Activated CD4-positive, alpha-beta memory T cell treated with anti-CD3 and anti-CD28 coated beads for 36 hours (primary cell): ENCODE measurements at regions not wholly inside any gene's neighbourhood (a gene's known extent, or its start where the extent isn't known, plus 50 kb on each side); places are given as distances from the start of the nearest gene placed in this dataset.
A peak's percentile ranks its signal among the peaks of the same experiment; 100 is the strongest.

Source experiments
- CTCF ChIA-PET: fragments of 350-600 bp; sonication (Branson Sonifier 250); formaldehyde crosslinking; loops from one replicate; lab custom pipeline; 2021; ENCODE audit warnings: antibody characterized with exemption, inconsistent platforms; lab: Charles Lee
- POLR2A ChIA-PET: fragments of 350-600 bp; sonication (Branson Sonifier 250); formaldehyde crosslinking; loops from one replicate; lab custom pipeline; 2021; ENCODE audit warnings: antibody characterized with exemption; lab: Charles Lee
- DNase-seq: peaks from one replicate; pipeline ENCODE4 v3.0.0-alpha.2; 2020
- H3K27ac Mint-ChIP-seq: one replicate; pipeline ENCODE4 v1.8.0; 2021; ENCODE audit warnings: mixed read lengths
- H3K27me3 Mint-ChIP-seq: one replicate; pipeline ENCODE4 v1.8.0; 2021; ENCODE audit warnings: mixed read lengths
- H3K36me3 Mint-ChIP-seq: one replicate; pipeline ENCODE4 v1.8.0; 2021; ENCODE audit warnings: mixed read lengths
- H3K4me1 Mint-ChIP-seq: one replicate; pipeline ENCODE4 v1.8.0; 2021; ENCODE audit warnings: low read depth, mixed read lengths
- H3K4me3 Mint-ChIP-seq: one replicate; pipeline ENCODE4 v1.8.0; 2021; ENCODE audit warnings: mild to moderate bottlenecking, mixed read lengths
- H3K9me3 Mint-ChIP-seq: one replicate; pipeline ENCODE4 v1.8.0; 2021; ENCODE audit warnings: mixed read lengths
- intact Hi-C: fragments of 100-400 bp; cut with micrococcal nuclease; formaldehyde crosslinking; loops from one replicate; pipeline ENCODE4 v1.15.1; 2023

GRCh38 chrX:10095246-10095645, 61.5 kb upstream of the CLCN4 start:
- ChIA-PET CTCF (interaction anchor here (1.1 to 5.3 kb wide), 5 partner anchors 11 to 96 kb away, joined by 3 to 40 read pairs (median 6); no protein-coding TSS in a partner anchor), POLR2A (interaction anchor here (0.6 to 2.1 kb wide), 4 partner anchors 10 to 153 kb away, joined by 3 to 9 read pairs (median 4); no protein-coding TSS in a partner anchor)
- Mint-ChIP-seq H3K4me3 (no peak overlapping the region), H3K9me3 (no peaks in the 10 kb centered on the region), H3K36me3 (peaks cover 7% of the 10 kb centered on the region), H3K27me3 (no peaks in the 10 kb centered on the region), H3K27ac (peak overlapping the region; percentile 56), H3K4me1 (peaks cover 41% of the 10 kb centered on the region)
- DNase-seq, result no peak
- intact Hi-C loops, result loop anchor here (5.0 to 10.0 kb wide), 7 partner anchors 83 to 1670 kb away; partner anchors contain the start of gene HCCS

GRCh38 chrX:10095698-10096432, 60.9 kb upstream of the CLCN4 start:
- H3K27ac Mint-ChIP-seq, result peak overlapping the region; percentile 56
- H3K27me3 Mint-ChIP-seq, result no peaks in the 10 kb centered on the region
- POLR2A ChIA-PET, result interaction anchor here (0.6 to 2.1 kb wide), 4 partner anchors 10 to 154 kb away, joined by 3 to 9 read pairs (median 4); no protein-coding TSS in a partner anchor
- DNase-seq, result peak; percentile 41
- CTCF ChIA-PET, result interaction anchor here (1.1 to 5.3 kb wide), 5 partner anchors 12 to 96 kb away, joined by 3 to 40 read pairs (median 6); no protein-coding TSS in a partner anchor
- H3K4me3 Mint-ChIP-seq, result peak overlapping the region; percentile 20
- no peaks in the 10 kb centered on the region for H3K9me3 Mint-ChIP-seq
- intact Hi-C loops, result loop anchor here (5.0 to 10.0 kb wide), 7 partner anchors 84 to 1669 kb away; partner anchors contain the start of gene HCCS
- peaks cover 46% of the 10 kb centered on the region for H3K4me1 Mint-ChIP-seq
- peaks cover 7% of the 10 kb centered on the region for H3K36me3 Mint-ChIP-seq

- Mint-ChIP-seq H3K4me3 (peak overlapping the region; percentile 69), H3K27me3 (no peaks in the 10 kb centered on the region), H3K4me1 (peaks cover 46% of the 10 kb centered on the region), H3K9me3 (no peaks in the 10 kb centered on the region), H3K36me3 (peaks cover 2% of the 10 kb centered on the region), H3K27ac (peak overlapping the region; percentile 90)
- peak; percentile 78 for DNase-seq
- POLR2A ChIA-PET, result interaction anchor here (1.0 to 2.3 kb wide), 2 partner anchors 13 to 95 kb away, joined by 3 to 14 read pairs; no protein-coding TSS in a partner anchor
- CTCF ChIA-PET, result interaction anchor here (0.7 to 5.3 kb wide), 6 partner anchors 21 to 111 kb away, joined by 3 to 40 read pairs (median 5); no protein-coding TSS in a partner anchor
- intact Hi-C loops, result loop anchor here (1.0 to 10.0 kb wide), 11 partner anchors 9 to 1667 kb away; partner anchors contain the start of gene HCCS
These were observed 58.5 kb upstream of the CLCN4 start for GRCh38 chrX:10098270-10098713.

DNA sequence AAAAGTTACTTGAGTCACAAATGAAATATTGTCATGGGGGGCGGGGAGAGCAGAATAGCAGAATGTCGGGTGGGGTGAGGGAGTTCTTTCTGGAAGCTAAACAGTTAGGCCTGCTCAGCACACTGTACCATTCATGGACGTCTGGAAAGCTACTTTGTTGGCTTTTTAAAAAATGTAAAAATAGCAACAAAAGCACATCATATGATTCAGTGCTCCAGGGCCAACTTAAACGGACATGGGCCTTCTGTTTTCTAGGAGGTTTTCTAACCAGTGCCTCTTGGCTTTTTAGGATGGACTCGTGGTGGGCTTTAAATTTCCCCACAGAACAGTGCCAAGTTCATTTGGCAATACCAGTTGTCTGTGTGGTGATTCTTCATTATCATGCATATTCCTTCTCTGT, 57.4 kb upstream of the CLCN4 start:
- H3K36me3 Mint-ChIP-seq, result no peaks in the 10 kb centered on the region
- POLR2A ChIA-PET, result interaction anchor here (2.3 kb wide), 1 partner anchor 12 kb away, joined by 14 read pairs; no protein-coding TSS in a partner anchor

GRCh38 chrX:10101269-10101668, 55.5 kb upstream of the CLCN4 start:
- intact Hi-C loops, result no loop called here
- no peaks in the 10 kb centered on the region for H3K9me3 Mint-ChIP-seq
- H3K27ac Mint-ChIP-seq, result no peak overlapping the region
- H3K4me1 Mint-ChIP-seq, result peaks cover 40% of the 10 kb centered on the region
- ChIA-PET CTCF (interaction anchor here (1.0 kb wide), 1 partner anchor 104 kb away, joined by 3 read pairs; no protein-coding TSS in a partner anchor), POLR2A (no interaction called here)
- H3K36me3 Mint-ChIP-seq, result no peaks in the 10 kb centered on the region
- no peak for DNase-seq
- no peak overlapping the region for H3K4me3 Mint-ChIP-seq
- no peaks in the 10 kb centered on the region for H3K27me3 Mint-ChIP-seq

More for the DNA sequence above, 57.4 kb upstream of the CLCN4 start:
- no peak for DNase-seq
- intact Hi-C loops, result loop anchor here (5.0 to 10.0 kb wide), 7 partner anchors 87 to 1665 kb away; partner anchors contain the start of gene HCCS
- CTCF ChIA-PET, result interaction anchor here (1.0 to 5.3 kb wide), 4 partner anchors 19 to 112 kb away, joined by 4 to 40 read pairs (median 5); no protein-coding TSS in a partner anchor
- H3K9me3 Mint-ChIP-seq, result no peaks in the 10 kb centered on the region
- H3K4me3 Mint-ChIP-seq, result peak overlapping the region; percentile 69
- H3K27ac Mint-ChIP-seq, result peak overlapping the region; percentile 90
- no peaks in the 10 kb centered on the region for H3K27me3 Mint-ChIP-seq
- peaks cover 46% of the 10 kb centered on the region for H3K4me1 Mint-ChIP-seq

DNA sequence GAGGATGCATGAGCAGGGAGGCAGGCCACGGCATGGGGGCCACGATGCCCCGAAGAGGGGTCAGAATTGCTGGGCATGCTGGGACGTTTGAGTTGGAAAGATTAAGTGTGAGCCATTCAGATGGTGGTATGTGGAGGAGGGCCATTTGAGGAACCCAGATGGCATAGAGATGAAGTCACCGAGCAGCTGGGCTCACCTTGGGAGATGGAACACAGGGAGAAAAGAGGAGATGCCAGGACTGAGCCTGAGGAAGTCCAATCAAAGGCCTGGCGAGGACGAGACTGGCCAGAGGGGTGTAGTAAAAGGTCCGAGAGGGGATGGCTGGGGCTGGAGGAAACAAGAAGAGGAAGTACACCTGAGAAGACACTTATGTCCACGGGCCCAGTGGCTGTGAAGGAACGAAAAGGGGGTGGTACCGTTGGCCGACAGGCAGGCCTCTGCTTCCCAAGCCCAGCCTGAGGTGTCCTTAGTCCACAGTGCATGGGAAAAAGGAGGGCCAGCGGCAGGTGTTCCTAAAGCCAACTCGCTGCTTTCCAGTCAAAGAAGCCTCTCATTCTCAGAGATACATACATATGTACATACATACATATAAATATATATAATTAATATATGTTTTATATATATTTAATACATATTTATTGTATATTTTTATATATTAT, 54.6 kb upstream of the CLCN4 start:
- Mint-ChIP-seq H3K4me1 (peaks cover 41% of the 10 kb centered on the region), H3K4me3 (no peak overlapping the region), H3K9me3 (no peaks in the 10 kb centered on the region), H3K27me3 (no peaks in the 10 kb centered on the region), H3K27ac (no peak overlapping the region), H3K36me3 (no peaks in the 10 kb centered on the region)
- CTCF ChIA-PET, result no interaction called here
- DNase-seq, result no peak
- POLR2A ChIA-PET, result no interaction called here
- intact Hi-C loops, result no loop called here

DNA sequence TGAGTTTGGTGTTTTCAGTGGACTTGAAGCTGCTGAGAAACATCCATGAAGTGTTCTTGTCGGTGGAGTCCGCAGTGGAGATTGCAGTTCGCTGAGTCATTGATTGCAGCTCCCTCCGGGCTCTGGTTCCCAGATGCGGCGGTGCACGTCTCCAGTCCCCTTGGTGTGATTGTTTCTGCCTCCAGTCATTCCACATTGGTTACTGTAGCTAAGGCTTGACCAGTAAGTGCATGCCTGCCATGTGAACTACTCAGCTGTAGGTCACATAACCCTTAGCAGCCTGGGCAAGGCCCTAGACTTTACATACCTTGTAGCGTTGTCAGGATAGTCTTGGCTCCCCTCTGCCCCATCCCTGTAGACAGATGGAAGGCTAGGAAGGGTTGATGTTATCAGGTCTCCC, 53.8 kb upstream of the CLCN4 start:
- Mint-ChIP-seq H3K36me3 (no peaks in the 10 kb centered on the region), H3K4me3 (no peak overlapping the region), H3K4me1 (peaks cover 46% of the 10 kb centered on the region), H3K9me3 (no peaks in the 10 kb centered on the region), H3K27me3 (no peaks in the 10 kb centered on the region), H3K27ac (no peak overlapping the region)
- CTCF ChIA-PET, result no interaction called here
- POLR2A ChIA-PET, result no interaction called here
- intact Hi-C loops, result no loop called here
- DNase-seq, result no peak

DNA sequence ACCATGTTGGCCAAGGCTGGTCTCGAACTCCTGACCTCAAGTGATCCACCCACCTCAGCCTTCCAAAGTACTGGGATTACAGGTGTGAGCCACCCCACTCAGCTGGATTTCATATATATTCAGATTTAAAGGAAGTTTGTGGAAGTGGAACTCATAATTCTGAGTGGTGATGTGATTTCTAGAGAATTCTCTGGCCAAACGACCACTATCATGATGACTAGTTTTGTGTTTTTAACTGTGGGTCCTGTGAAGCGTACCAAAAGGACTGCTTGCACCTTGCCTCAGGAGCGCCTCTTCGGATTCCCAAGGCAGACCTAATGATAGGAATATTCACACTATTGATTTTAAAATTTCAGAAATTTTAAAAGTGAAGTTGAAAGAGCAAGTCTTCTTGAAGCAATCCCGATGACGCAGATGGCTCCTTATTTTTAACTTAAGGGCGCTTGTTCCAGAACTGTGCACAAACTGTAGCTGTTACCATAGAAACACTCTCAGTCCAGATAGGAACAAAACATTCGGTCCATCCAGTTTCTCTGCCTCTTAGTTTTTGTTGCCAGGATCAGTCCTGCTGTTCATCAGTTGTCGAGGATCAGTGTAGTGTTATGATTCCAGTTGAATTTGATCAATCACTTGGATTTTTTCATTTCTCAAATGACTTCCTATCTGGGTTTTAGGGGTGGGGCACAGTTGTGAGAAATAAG, 51.7 kb upstream of the CLCN4 start:
- Mint-ChIP-seq H3K36me3 (no peaks in the 10 kb centered on the region), H3K27me3 (no peaks in the 10 kb centered on the region), H3K9me3 (no peaks in the 10 kb centered on the region), H3K27ac (peak overlapping the region; percentile 14), H3K4me3 (no peak overlapping the region), H3K4me1 (peaks cover 44% of the 10 kb centered on the region)
- no peak for DNase-seq
- ChIA-PET POLR2A (interaction anchor here (0.6 kb wide), 1 partner anchor 20 kb away, joined by 3 read pairs; no protein-coding TSS in a partner anchor), CTCF (no interaction called here)
- intact Hi-C loops, result no loop called here

DNA sequence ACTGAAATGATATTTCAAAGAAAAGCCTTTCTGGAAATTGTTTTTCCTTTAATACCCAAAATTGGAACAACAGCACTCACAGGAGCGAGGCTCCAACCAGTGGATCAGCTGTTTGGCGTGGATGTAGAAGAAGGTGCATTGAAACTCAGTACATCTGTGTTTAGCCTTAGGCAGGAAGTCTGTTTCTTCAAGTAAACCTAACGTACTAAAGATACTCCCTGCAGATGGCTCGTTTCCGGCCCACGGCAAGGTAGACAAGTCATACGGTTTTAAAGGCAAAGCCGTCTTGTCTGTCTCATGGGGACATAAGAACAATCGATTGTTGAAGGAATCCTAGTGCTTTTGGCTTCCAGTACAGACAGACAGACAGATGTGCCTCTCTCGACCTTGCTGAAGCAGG, 50.0 kb upstream of the CLCN4 start:
- H3K9me3 Mint-ChIP-seq, result no peaks in the 10 kb centered on the region
- intact Hi-C loops, result loop anchor here (1.0 kb wide), 1 partner anchor 9 kb away; no protein-coding TSS in a partner anchor
- H3K4me1 Mint-ChIP-seq, result peaks cover 56% of the 10 kb centered on the region
- H3K27ac Mint-ChIP-seq, result peak overlapping the region; percentile 74
- ChIA-PET CTCF (no interaction called here), POLR2A (no interaction called here)
- H3K27me3 Mint-ChIP-seq, result no peaks in the 10 kb centered on the region
- no peak overlapping the region for H3K4me3 Mint-ChIP-seq
- DNase-seq, result peak; percentile 67
- H3K36me3 Mint-ChIP-seq, result peaks cover 1% of the 10 kb centered on the region
